Trophoblast cell (in vitro differentiated cells and primary cell): ENCODE measurements at regions not wholly inside any gene's neighbourhood (a gene's known extent, or its start where the extent isn't known, plus 50 kb on each side); places are given as distances from the start of the nearest gene placed in this dataset.

Source experiments
- DNase-seq, 2 donors: peaks; one replicate each; pipeline ENCODE4 v3.0.0-alpha.2; 2016
- H2AFZ ChIP-seq: 2 replicates; pipeline ENCODE4 v1.6.1; 2013; ENCODE audit warnings: low read length, moderate library complexity, mild to moderate bottlenecking; ENCODE audit not compliant: insufficient read depth, poor library complexity
- H2AK5ac ChIP-seq: 2 replicates; pipeline ENCODE4 v1.6.1; 2013; ENCODE audit warnings: mild to moderate bottlenecking, low read length
- H2BK120ac ChIP-seq: 2 replicates; pipeline ENCODE4 v1.6.1; 2013; ENCODE audit warnings: low read length, mild to moderate bottlenecking, moderate library complexity; ENCODE audit not compliant: insufficient read depth, poor library complexity
- H2BK12ac ChIP-seq: 2 replicates; pipeline ENCODE4 v1.6.1; 2013; ENCODE audit warnings: mild to moderate bottlenecking, low read length, moderate library complexity
- H2BK5ac ChIP-seq: 2 replicates; pipeline ENCODE4 v1.6.1; 2013; ENCODE audit warnings: low read length, low read depth, moderate library complexity, mild to moderate bottlenecking; ENCODE audit not compliant: poor library complexity
- H3K14ac ChIP-seq: 2 replicates; pipeline ENCODE4 v1.6.1; 2013; ENCODE audit warnings: mild to moderate bottlenecking, low read length
- H3K18ac ChIP-seq: 2 replicates; pipeline ENCODE4 v1.6.1; 2013; ENCODE audit warnings: mild to moderate bottlenecking, low read length
- H3K23ac ChIP-seq: 2 replicates; pipeline ENCODE4 v1.6.1; 2013; ENCODE audit warnings: low read length
- H3K27ac ChIP-seq: 2 replicates; pipeline ENCODE4 v1.5.1; 2013; ENCODE audit warnings: low read depth, mild to moderate bottlenecking, inconsistent platforms, low read length, moderate library complexity
- H3K27me3 ChIP-seq: 2 replicates; pipeline ENCODE4 v1.6.1; 2013; ENCODE audit warnings: inconsistent platforms, mild to moderate bottlenecking, low read length, moderate library complexity; ENCODE audit not compliant: insufficient read depth
- H3K36me3 ChIP-seq, 2 experiments: 1 replicate in 1 of 2; 2 replicates in 1 of 2; pipeline ENCODE4 v1.6.1; 2013; ENCODE audit warnings: low read length in 2 of 2, mild to moderate bottlenecking in 2 of 2, moderate library complexity in 1 of 2; ENCODE audit not compliant: insufficient read depth in 2 of 2, control insufficient read depth in 1 of 2
- H3K4ac ChIP-seq: 2 replicates; pipeline ENCODE4 v1.6.1; 2013; ENCODE audit warnings: low read depth, mild to moderate bottlenecking, low read length, moderate library complexity
- H3K4me1 ChIP-seq, 2 experiments: 1 replicate in 1 of 2; 2 replicates in 1 of 2; pipeline ENCODE4 v1.6.1; 2013; ENCODE audit warnings: low read length in 2 of 2, mild to moderate bottlenecking in 2 of 2, moderate library complexity in 1 of 2; ENCODE audit not compliant: insufficient read depth in 2 of 2, control insufficient read depth in 1 of 2
- H3K4me2 ChIP-seq: 2 replicates; pipeline ENCODE4 v1.6.1; 2013; ENCODE audit warnings: inconsistent platforms, mild to moderate bottlenecking, low read length, moderate library complexity
- H3K4me3 ChIP-seq: 2 replicates; pipeline ENCODE4 v1.5.1; 2013; ENCODE audit warnings: mild to moderate bottlenecking, low read depth, low read length, inconsistent platforms
- H3K79me1 ChIP-seq: one replicate; pipeline ENCODE4 v1.6.1; 2013; ENCODE audit warnings: low read length
- H3K79me2 ChIP-seq: 2 replicates; pipeline ENCODE4 v1.6.1; 2013; ENCODE audit warnings: low read length, mild to moderate bottlenecking; ENCODE audit not compliant: control insufficient read depth, insufficient read depth, poor library complexity
- H3K9ac ChIP-seq: 2 replicates; pipeline ENCODE4 v1.6.1; 2013; ENCODE audit warnings: mild to moderate bottlenecking, low read length
- H3K9me3 ChIP-seq: 2 replicates; pipeline ENCODE4 v1.6.1; 2013; ENCODE audit warnings: low read depth, mild to moderate bottlenecking, control low read depth, inconsistent platforms, low read length; ENCODE audit not compliant: insufficient read depth
- H4K12ac ChIP-seq: 2 replicates; pipeline ENCODE4 v1.6.1; 2013; ENCODE audit warnings: low read depth, mild to moderate bottlenecking, low read length, moderate library complexity
- H4K8ac ChIP-seq: 2 replicates; pipeline ENCODE4 v1.6.1; 2013; ENCODE audit warnings: low read depth, mild to moderate bottlenecking, low read length, moderate library complexity
- H4K91ac ChIP-seq: one replicate; pipeline ENCODE4 v1.6.1; 2013; ENCODE audit warnings: low read depth, mild to moderate bottlenecking, low read length, moderate library complexity
- WGBS: extraction: QIAGEN DNeasy Blood & Tissue Kit; methylation state at CpG from one replicate; pipeline ENCODE4 v1.1.7; 2013; ENCODE audit warnings: missing lambda C conversion rate; ENCODE audit not compliant: insufficient read length, insufficient coverage; ENCODE audit errors: extremely low coverage; 5-methylcytosine and 5-hydroxymethylcytosine counted together

- Histone ChIP-seq H2BK120ac (no peak overlapping the region), H3K4ac (no peak overlapping the region), H3K23ac (no peak overlapping the region), H3K27me3 (no peaks in the 10 kb centered on the region), H3K4me2 (no peak overlapping the region), H2AK5ac (no peak overlapping the region), H3K36me3 (no peaks in the 10 kb centered on the region), H3K79me1 (no peaks in the 10 kb centered on the region), H3K27ac (no peak overlapping the region), H4K91ac (no peak overlapping the region), H3K18ac (no peak overlapping the region), H2AFZ (no peak overlapping the region), H3K4me1 (no peaks in the 10 kb centered on the region), H4K8ac (no peak overlapping the region), H3K14ac (no peak overlapping the region), H4K12ac (no peak overlapping the region), H3K4me3 (no peak overlapping the region), H2BK5ac (no peak overlapping the region), H3K79me2 (no peaks in the 10 kb centered on the region), H3K9me3 (no peaks in the 10 kb centered on the region), H3K9ac (no peak overlapping the region), H2BK12ac (no peak overlapping the region)
- no CpG with 5 or more reads among the region's 3 CpGs for WGBS
- no peak for DNase-seq
These were observed 304.0 kb upstream of the PITX2 start for GRCh38 chr4:110926841-110927400.

GRCh38 chr4:110933341-110933740, 310.5 kb upstream of the PITX2 start:
- H2BK12ac ChIP-seq = no peak overlapping the region
- H3K23ac ChIP-seq = no peak overlapping the region
- no peak overlapping the region for H3K18ac ChIP-seq
- H3K4ac ChIP-seq = no peak overlapping the region
- no peak overlapping the region for H3K4me3 ChIP-seq
- no peak overlapping the region for H3K27ac ChIP-seq
- H2AK5ac ChIP-seq = no peak overlapping the region
- DNase-seq = no peak
- no peaks in the 10 kb centered on the region for H3K9me3 ChIP-seq
- WGBS = no CpG with 5 or more reads among the region's 3 CpGs
- H2AFZ ChIP-seq = no peak overlapping the region
- H3K9ac ChIP-seq = no peak overlapping the region
- H3K79me2 ChIP-seq = no peaks in the 10 kb centered on the region
- no peak overlapping the region for H3K4me2 ChIP-seq
- no peaks in the 10 kb centered on the region for H3K27me3 ChIP-seq
- no peak overlapping the region for H2BK120ac ChIP-seq
- H2BK5ac ChIP-seq = no peak overlapping the region
- H4K91ac ChIP-seq = no peak overlapping the region
- no peaks in the 10 kb centered on the region for H3K79me1 ChIP-seq
- H4K8ac ChIP-seq = no peak overlapping the region
- H3K14ac ChIP-seq = no peak overlapping the region
- H4K12ac ChIP-seq = no peak overlapping the region
- no peaks in the 10 kb centered on the region for H3K4me1 ChIP-seq
- H3K36me3 ChIP-seq = no peaks in the 10 kb centered on the region

- H3K9ac ChIP-seq = no peak overlapping the region
- WGBS = no CpG with 5 or more reads among the region's 3 CpGs
- no peaks in the 10 kb centered on the region for H3K36me3 ChIP-seq
- no peaks in the 10 kb centered on the region for H3K79me2 ChIP-seq
- no peak overlapping the region for H4K91ac ChIP-seq
- H2AK5ac ChIP-seq = no peak overlapping the region
- H2BK120ac ChIP-seq = no peak overlapping the region
- H4K8ac ChIP-seq = no peak overlapping the region
- H2BK12ac ChIP-seq = no peak overlapping the region
- H4K12ac ChIP-seq = no peak overlapping the region
- H3K4ac ChIP-seq = no peak overlapping the region
- H3K27me3 ChIP-seq = no peaks in the 10 kb centered on the region
- DNase-seq = no peak
- no peak overlapping the region for H3K4me3 ChIP-seq
- H3K14ac ChIP-seq = no peak overlapping the region
- no peak overlapping the region for H2BK5ac ChIP-seq
- H3K4me2 ChIP-seq = no peak overlapping the region
- no peak overlapping the region for H3K18ac ChIP-seq
- no peaks in the 10 kb centered on the region for H3K9me3 ChIP-seq
- H3K4me1 ChIP-seq = no peaks in the 10 kb centered on the region
- no peaks in the 10 kb centered on the region for H3K79me1 ChIP-seq
- no peak overlapping the region for H3K27ac ChIP-seq
- H3K23ac ChIP-seq = no peak overlapping the region
- H2AFZ ChIP-seq = no peak overlapping the region
These were observed 321.6 kb upstream of the PITX2 start for GRCh38 chr4:110944501-110944900.

GRCh38 chr4:110945600-110945999, 322.7 kb upstream of the PITX2 start:
- H3K79me1 ChIP-seq = no peaks in the 10 kb centered on the region
- H3K23ac ChIP-seq = no peak overlapping the region
- H3K27ac ChIP-seq = no peak overlapping the region
- H2BK5ac ChIP-seq = no peak overlapping the region
- no peak overlapping the region for H4K91ac ChIP-seq
- H3K27me3 ChIP-seq = no peaks in the 10 kb centered on the region
- H2AK5ac ChIP-seq = no peak overlapping the region
- no CpG with 5 or more reads among the region's 16 CpGs for WGBS
- no peaks in the 10 kb centered on the region for H3K79me2 ChIP-seq
- no peaks in the 10 kb centered on the region for H3K36me3 ChIP-seq
- no peaks in the 10 kb centered on the region for H3K4me1 ChIP-seq
- H4K12ac ChIP-seq = no peak overlapping the region
- H3K4ac ChIP-seq = no peak overlapping the region
- no peak overlapping the region for H3K4me3 ChIP-seq
- no peak overlapping the region for H3K18ac ChIP-seq
- no peak for DNase-seq
- no peak overlapping the region for H2BK12ac ChIP-seq
- no peak overlapping the region for H3K9ac ChIP-seq
- no peak overlapping the region for H2BK120ac ChIP-seq
- no peak overlapping the region for H4K8ac ChIP-seq
- H3K4me2 ChIP-seq = no peak overlapping the region
- H3K14ac ChIP-seq = no peak overlapping the region
- no peaks in the 10 kb centered on the region for H3K9me3 ChIP-seq
- H2AFZ ChIP-seq = no peak overlapping the region
